ENCODE measurements at regions not wholly inside any gene's neighbourhood (a gene's known extent, or its start where the extent isn't known, plus 50 kb on each side); places are given as distances from the start of the nearest gene placed in this dataset.

DNA sequence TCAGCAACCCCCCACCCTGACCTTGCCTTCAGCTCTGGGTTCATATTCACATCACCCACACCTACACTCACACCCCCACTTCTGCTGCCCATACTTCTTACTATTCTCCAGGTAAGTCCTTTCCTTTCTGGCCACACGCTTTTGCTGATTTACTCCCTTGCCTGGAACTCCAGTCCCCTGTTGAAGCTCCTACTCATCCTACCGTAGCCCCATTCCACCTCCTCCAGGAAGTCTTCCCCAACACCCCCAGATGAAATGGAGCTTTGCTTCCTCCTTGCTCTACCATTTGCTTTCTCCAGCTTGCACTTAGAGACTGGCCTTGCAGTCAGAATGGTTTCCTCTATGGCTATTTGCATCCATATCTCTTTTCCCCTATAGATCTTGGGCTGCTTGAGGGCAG lies 182.3 kb downstream of the MELK start:
- Histone ChIP-seq H3K27me3 (ENCODE audit: insufficient read depth, poor library complexity, severe bottlenecking) (no peaks in the 10 kb centered on the region), H3K27ac (replicated peaks) (no peak overlapping the region), H3K4me3 (replicated peaks; ENCODE audit: insufficient read depth, low read length) (no peak overlapping the region)
- TF ChIP-seq, protein P1, sequence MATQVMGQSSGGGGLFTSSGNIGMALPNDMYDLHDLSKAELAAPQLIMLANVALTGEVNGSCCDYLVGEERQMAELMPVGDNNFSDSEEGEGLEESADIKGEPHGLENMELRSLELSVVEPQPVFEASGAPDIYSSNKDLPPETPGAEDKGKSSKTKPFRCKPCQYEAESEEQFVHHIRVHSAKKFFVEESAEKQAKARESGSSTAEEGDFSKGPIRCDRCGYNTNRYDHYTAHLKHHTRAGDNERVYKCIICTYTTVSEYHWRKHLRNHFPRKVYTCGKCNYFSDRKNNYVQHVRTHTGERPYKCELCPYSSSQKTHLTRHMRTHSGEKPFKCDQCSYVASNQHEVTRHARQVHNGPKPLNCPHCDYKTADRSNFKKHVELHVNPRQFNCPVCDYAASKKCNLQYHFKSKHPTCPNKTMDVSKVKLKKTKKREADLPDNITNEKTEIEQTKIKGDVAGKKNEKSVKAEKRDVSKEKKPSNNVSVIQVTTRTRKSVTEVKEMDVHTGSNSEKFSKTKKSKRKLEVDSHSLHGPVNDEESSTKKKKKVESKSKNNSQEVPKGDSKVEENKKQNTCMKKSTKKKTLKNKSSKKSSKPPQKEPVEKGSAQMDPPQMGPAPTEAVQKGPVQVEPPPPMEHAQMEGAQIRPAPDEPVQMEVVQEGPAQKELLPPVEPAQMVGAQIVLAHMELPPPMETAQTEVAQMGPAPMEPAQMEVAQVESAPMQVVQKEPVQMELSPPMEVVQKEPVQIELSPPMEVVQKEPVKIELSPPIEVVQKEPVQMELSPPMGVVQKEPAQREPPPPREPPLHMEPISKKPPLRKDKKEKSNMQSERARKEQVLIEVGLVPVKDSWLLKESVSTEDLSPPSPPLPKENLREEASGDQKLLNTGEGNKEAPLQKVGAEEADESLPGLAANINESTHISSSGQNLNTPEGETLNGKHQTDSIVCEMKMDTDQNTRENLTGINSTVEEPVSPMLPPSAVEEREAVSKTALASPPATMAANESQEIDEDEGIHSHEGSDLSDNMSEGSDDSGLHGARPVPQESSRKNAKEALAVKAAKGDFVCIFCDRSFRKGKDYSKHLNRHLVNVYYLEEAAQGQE (IDR thresholded peaks at IDR 0.05; ENCODE audit: insufficient replicate concordance, low read depth) = no peak
- TF ChIP-seq SPI1 (IDR thresholded peaks at IDR 0.05; ENCODE audit: borderline replicate concordance, low read depth) (no peak), GABPA (IDR thresholded peaks at IDR 0.05; ENCODE audit: low read depth) (no peak), POLR2AphosphoS5 (IDR thresholded peaks at IDR 0.05; ENCODE audit: low read depth) (no peak)
- TF ChIP-seq, protein P2, sequence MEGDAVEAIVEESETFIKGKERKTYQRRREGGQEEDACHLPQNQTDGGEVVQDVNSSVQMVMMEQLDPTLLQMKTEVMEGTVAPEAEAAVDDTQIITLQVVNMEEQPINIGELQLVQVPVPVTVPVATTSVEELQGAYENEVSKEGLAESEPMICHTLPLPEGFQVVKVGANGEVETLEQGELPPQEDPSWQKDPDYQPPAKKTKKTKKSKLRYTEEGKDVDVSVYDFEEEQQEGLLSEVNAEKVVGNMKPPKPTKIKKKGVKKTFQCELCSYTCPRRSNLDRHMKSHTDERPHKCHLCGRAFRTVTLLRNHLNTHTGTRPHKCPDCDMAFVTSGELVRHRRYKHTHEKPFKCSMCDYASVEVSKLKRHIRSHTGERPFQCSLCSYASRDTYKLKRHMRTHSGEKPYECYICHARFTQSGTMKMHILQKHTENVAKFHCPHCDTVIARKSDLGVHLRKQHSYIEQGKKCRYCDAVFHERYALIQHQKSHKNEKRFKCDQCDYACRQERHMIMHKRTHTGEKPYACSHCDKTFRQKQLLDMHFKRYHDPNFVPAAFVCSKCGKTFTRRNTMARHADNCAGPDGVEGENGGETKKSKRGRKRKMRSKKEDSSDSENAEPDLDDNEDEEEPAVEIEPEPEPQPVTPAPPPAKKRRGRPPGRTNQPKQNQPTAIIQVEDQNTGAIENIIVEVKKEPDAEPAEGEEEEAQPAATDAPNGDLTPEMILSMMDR (IDR thresholded peaks at IDR 0.05; ENCODE audit: insufficient read depth, low read length) = no peak
- no peak for DNase-seq (ENCODE audit: low read depth in 1 of 2, low spot score in 1 of 2)

DNA sequence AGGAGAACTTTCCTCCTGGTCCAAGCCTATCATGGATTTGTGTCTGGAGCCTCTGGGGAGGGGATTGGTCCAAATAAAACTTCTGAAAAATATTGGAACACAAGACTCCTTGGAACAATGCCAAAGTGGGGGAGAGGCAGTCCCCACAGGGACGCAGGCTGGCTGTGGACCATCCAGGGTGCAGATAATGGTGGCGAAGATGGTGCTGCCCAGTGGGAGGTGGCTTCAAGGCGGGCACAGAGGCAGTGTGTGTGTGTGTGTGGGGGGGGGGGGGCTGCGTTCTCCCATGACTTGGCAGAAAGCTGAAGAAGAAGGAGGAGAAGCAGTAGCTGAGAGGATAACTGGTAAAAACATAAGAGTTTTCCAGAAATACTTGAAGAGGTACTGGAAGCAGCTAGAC lies 186.4 kb downstream of the MELK start:
- no peaks in the 10 kb centered on the region for H3K27me3 ChIP-seq (ENCODE audit: insufficient read depth, poor library complexity, severe bottlenecking)
- H3K27ac ChIP-seq (replicated peaks) = no peak overlapping the region
- TF ChIP-seq, protein P2 (IDR thresholded peaks at IDR 0.05; ENCODE audit: insufficient read depth, low read length) = no peak
- TF ChIP-seq POLR2AphosphoS5 (IDR thresholded peaks at IDR 0.05; ENCODE audit: low read depth) = no peak
- TF ChIP-seq SPI1 (IDR thresholded peaks at IDR 0.05; ENCODE audit: borderline replicate concordance, low read depth) = no peak
- TF ChIP-seq, protein P1 (IDR thresholded peaks at IDR 0.05; ENCODE audit: insufficient replicate concordance, low read depth) = no peak
- TF ChIP-seq GABPA (IDR thresholded peaks at IDR 0.05; ENCODE audit: low read depth) = no peak
- no peak for DNase-seq (ENCODE audit: low read depth in 1 of 2, low spot score in 1 of 2)
- H3K4me3 ChIP-seq (replicated peaks; ENCODE audit: insufficient read depth, low read length) = no peak overlapping the region

DNA sequence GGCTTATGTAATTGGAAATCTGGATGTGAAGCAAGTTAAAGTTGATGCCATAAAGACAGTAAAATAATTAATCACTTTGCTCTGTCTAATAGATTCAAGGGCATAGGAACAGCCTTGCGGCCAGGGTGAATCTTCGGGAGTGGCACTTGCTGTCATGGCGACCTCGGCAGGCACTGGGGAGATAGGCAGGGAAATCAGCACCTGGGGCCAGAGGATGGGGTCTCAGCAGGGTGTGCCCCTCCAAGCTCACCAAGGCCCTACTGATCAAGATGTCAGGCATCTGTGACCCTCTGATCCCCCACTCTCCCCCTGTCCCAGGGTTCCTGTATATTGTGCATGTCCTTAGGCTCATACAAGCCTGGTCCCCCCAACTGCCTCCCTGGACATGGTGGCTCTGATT lies 187.3 kb downstream of the MELK start:
- no peak for TF ChIP-seq POLR2AphosphoS5 (IDR thresholded peaks at IDR 0.05; ENCODE audit: low read depth)
- TF ChIP-seq, protein P2 (IDR thresholded peaks at IDR 0.05; ENCODE audit: insufficient read depth, low read length) = no peak
- TF ChIP-seq GABPA (IDR thresholded peaks at IDR 0.05; ENCODE audit: low read depth) = no peak
- no peak overlapping the region for H3K4me3 ChIP-seq (replicated peaks; ENCODE audit: insufficient read depth, low read length)
- H3K27ac ChIP-seq (replicated peaks) = no peak overlapping the region
- no peak for DNase-seq (ENCODE audit: low read depth in 1 of 2, low spot score in 1 of 2)
- H3K27me3 ChIP-seq (ENCODE audit: insufficient read depth, poor library complexity, severe bottlenecking) = no peaks in the 10 kb centered on the region

DNA sequence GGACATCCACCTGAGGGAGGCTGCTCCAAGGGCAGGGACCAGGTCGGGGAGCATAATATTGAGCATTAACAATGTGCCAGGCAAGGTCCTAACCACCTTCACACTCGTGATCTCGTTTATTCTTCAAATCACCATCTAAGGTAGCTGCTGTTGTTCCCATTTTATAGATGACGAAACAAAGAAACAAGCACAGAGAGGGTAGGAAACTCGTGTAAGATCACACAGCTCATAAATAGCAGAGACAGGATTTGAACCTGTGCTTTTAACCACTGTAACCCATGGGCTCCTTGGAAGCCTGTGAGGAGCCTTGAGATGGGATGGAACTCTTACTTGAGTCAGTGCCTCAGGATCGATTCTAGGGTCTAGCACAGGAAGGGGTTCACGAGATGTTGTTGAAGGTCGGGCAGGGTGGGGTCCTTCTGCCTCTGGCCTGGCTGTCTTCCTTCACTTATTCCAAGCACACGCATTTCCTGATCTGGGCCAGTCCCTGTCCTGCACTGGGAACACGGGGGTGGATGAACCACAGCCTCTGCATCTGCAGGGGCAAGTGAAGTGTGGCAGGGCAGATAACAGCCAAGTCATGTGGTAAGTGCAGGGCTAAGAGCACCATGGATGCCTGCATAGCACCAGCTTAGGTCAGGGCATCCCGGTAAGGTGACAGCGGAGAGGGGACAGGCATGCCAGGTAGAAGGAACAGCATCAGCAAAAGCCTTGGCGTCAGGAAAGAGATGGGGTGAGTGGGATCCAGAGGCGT lies 188.1 kb downstream of the MELK start:
- no peak for DNase-seq (ENCODE audit: low read depth in 1 of 2, low spot score in 1 of 2)

More for the DNA sequence above, 188.1 kb downstream of the MELK start:
- TF ChIP-seq POLR2AphosphoS5 (IDR thresholded peaks at IDR 0.05; ENCODE audit: low read depth) (no peak), GABPA (IDR thresholded peaks at IDR 0.05; ENCODE audit: low read depth) (no peak), SPI1 (IDR thresholded peaks at IDR 0.05; ENCODE audit: borderline replicate concordance, low read depth) (no peak)
- TF ChIP-seq, protein P1 (IDR thresholded peaks at IDR 0.05; ENCODE audit: insufficient replicate concordance, low read depth) = no peak
- TF ChIP-seq, protein P2 (IDR thresholded peaks at IDR 0.05; ENCODE audit: insufficient read depth, low read length) = no peak
- H3K27ac ChIP-seq (replicated peaks) = no peak overlapping the region
- no peak overlapping the region for H3K4me3 ChIP-seq (replicated peaks; ENCODE audit: insufficient read depth, low read length)
- no peaks in the 10 kb centered on the region for H3K27me3 ChIP-seq (ENCODE audit: insufficient read depth, poor library complexity, severe bottlenecking)
